Thyroid gland (tissue), 4 donors: ENCODE measurements at regions not wholly inside any gene's neighbourhood (a gene's known extent, or its start where the extent isn't known, plus 50 kb on each side); places are given as distances from the start of the nearest gene placed in this dataset.

Experiments used
- CTCF ChIP-seq, 6 experiments: fragments of 200-600 bp in 3 of 6; fragments of 450-650 bp in 3 of 6; sonication (generic) in 3 of 6; IDR thresholded peaks; one replicate each; pipeline ENCODE4 v1.5.1; 2016 to 2019; ENCODE audit warnings: antibody characterized with exemption in 6 of 6, mild to moderate bottlenecking in 2 of 6, inconsistent platforms in 1 of 6, moderate library complexity in 1 of 6
- POLR2A ChIP-seq, 2 donors: fragments of 450-650 bp; IDR thresholded peaks; one replicate each; pipeline ENCODE4 v1.6.1; 2017; ENCODE audit warnings: antibody characterized with exemption in 2 of 2, mild to moderate bottlenecking in 2 of 2, moderate library complexity in 1 of 2

GRCh38 chr3:181860235-181860634 lies 148.5 kb downstream of the SOX2 start:
- TF ChIP-seq CTCF (IDR thresholded peaks at IDR 0.05), result no peak
- no peak for TF ChIP-seq POLR2A (IDR thresholded peaks at IDR 0.05)
